ENCODE measurements at regions not wholly inside any gene's neighbourhood (a gene's known extent, or its start where the extent isn't known, plus 50 kb on each side); places are given as distances from the start of the nearest gene placed in this dataset.
A peak's percentile ranks its signal among the peaks of the same experiment; 100 is the strongest.

DNA sequence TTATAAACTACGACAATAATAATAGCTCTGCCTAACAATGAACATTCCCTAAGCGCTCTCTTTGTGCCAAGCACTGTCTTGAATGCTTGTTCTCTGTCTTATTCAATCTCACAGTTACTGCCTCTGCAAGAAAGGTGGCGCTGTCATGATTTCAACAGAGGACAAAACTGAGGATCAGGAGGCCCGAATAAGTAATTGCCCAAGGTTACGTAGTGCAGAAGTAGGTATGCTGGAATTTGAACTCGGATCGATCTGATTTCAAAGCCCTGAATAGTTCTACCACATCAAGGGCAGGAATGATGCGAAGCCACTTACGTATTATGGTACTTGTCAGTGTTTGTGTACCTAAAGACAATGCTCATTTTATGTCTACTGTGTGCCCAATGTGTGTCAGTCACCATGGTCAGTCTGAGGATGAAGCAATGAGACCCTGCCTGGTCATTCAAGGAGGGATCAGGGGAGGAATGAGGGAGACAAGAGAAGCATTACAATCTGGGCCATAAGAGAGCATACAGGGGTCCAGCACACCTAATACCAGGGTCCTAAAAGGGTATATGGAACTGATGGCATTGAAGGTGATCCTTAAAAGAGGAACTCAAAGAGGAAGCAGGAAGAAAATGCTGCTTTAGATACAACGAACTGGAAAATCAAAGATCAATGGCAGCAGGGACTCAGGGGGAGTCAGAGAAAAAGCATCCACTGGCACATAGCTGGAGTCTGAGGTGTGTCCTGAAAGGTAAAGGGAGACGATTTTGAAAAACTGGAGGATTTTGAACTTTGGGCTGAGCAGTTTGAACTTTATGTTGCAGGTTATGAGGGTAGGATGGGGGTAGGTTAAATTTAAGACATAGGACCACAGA lies 389.2 kb downstream of the PLPP3 start (continued):
- TF ChIP-seq FOSL2 (CRISPR knock-in tag; IDR thresholded peaks at IDR 0.05) (peak; percentile 95), RAD21 (CRISPR knock-in tag; IDR thresholded peaks at IDR 0.05) (peak; percentile 71), TP53 (CRISPR knock-in tag; conservative IDR thresholded peaks at IDR 0.05) (no peak), GABPB1 (CRISPR knock-in tag; IDR thresholded peaks at IDR 0.05) (peak; percentile 41; the same call in 1 of the 2 replicates), ZKSCAN5 (CRISPR knock-in tag; IDR thresholded peaks at IDR 0.05) (no peak), PRPF4 (IDR thresholded peaks at IDR 0.05; ENCODE audit: low read depth, low read length, poor library complexity, severe bottlenecking) (no peak), IRF2 (CRISPR knock-in tag; IDR thresholded peaks at IDR 0.05) (peak; percentile 90), HMG20A (CRISPR knock-in tag; IDR thresholded peaks at IDR 0.05; ENCODE audit: borderline replicate concordance) (peak; percentile 99), IRF1 (CRISPR knock-in tag; IDR thresholded peaks at IDR 0.05; ENCODE audit: low read depth) (no peak), CREB1 (IDR thresholded peaks at IDR 0.05) (peak; percentile 85), CREB1 (CRISPR knock-in tag; IDR thresholded peaks at IDR 0.05) (peak; percentile 94), ZNF839 (CRISPR knock-in tag; IDR thresholded peaks at IDR 0.05; ENCODE audit: borderline replicate concordance) (no peak), ZNF800 (CRISPR knock-in tag; IDR thresholded peaks at IDR 0.05) (no peak), ZNF704 (CRISPR knock-in tag; IDR thresholded peaks at IDR 0.05; ENCODE audit: borderline replicate concordance) (no peak)
- TF ChIP-seq, protein P1, sequence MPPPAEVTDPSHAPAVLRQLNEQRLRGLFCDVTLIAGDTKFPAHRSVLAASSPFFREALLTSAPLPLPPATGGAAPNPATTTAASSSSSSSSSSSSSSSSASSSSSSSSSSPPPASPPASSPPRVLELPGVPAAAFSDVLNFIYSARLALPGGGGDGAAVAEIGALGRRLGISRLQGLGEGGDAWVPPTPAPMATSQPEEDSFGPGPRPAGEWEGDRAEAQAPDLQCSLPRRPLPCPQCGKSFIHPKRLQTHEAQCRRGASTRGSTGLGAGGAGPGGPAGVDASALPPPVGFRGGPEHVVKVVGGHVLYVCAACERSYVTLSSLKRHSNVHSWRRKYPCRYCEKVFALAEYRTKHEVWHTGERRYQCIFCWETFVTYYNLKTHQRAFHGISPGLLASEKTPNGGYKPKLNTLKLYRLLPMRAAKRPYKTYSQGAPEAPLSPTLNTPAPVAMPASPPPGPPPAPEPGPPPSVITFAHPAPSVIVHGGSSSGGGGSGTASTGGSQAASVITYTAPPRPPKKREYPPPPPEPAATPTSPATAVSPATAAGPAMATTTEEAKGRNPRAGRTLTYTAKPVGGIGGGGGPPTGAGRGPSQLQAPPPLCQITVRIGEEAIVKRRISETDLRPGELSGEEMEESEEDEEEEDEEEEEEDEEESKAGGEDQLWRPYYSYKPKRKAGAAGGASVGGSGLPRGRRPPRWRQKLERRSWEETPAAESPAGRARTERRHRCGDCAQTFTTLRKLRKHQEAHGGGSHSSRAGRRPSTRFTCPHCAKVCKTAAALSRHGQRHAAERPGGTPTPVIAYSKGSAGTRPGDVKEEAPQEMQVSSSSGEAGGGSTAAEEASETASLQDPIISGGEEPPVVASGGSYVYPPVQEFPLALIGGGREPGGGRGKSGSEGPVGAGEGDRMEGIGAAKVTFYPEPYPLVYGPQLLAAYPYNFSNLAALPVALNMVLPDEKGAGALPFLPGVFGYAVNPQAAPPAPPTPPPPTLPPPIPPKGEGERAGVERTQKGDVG (CRISPR knock-in tag; IDR thresholded peaks at IDR 0.05; ENCODE audit: borderline replicate concordance) = 0 out of 2 replicates have a peak, but pooled peaks have one; percentile 51
